Activated CD8-positive, alpha-beta memory T cell treated with anti-CD3 and anti-CD28 coated beads for 36 hours (primary cell): ENCODE measurements at regions not wholly inside any gene's neighbourhood (a gene's known extent, or its start where the extent isn't known, plus 50 kb on each side); places are given as distances from the start of the nearest gene placed in this dataset.
"Not testable (repeated sequence)": the region's sequence is repeated elsewhere in the genome, so short reads cannot be mapped to it uniquely, and the experiment has no call there.

Experiments
- CTCF ChIA-PET: fragments of 350-600 bp; sonication (Branson Sonifier 250); formaldehyde crosslinking; loops from one replicate; lab custom pipeline; 2021; ENCODE audit warnings: antibody characterized with exemption; lab: Charles Lee
- POLR2A ChIA-PET: fragments of 350-600 bp; sonication (Branson Sonifier 250); formaldehyde crosslinking; loops from one replicate; lab custom pipeline; 2021; ENCODE audit warnings: antibody characterized with exemption; lab: Charles Lee

GRCh38 chr11:29224739-29225384 is 792.0 kb downstream of the KCNA4 start:
- POLR2A ChIA-PET, result no interaction called here
- CTCF ChIA-PET, result no interaction called here

GRCh38 chr11:29219531-29219930 is 797.3 kb downstream of the KCNA4 start:
- CTCF ChIA-PET, result not testable (repeated sequence)

GRCh38 chr11:29217901-29218300 is 798.9 kb downstream of the KCNA4 start:
- ChIA-PET CTCF (no interaction called here), POLR2A (no interaction called here)

More at GRCh38 chr11:29219531-29219930, 797.3 kb downstream of the KCNA4 start:
- POLR2A ChIA-PET, result not testable (repeated sequence)

DNA sequence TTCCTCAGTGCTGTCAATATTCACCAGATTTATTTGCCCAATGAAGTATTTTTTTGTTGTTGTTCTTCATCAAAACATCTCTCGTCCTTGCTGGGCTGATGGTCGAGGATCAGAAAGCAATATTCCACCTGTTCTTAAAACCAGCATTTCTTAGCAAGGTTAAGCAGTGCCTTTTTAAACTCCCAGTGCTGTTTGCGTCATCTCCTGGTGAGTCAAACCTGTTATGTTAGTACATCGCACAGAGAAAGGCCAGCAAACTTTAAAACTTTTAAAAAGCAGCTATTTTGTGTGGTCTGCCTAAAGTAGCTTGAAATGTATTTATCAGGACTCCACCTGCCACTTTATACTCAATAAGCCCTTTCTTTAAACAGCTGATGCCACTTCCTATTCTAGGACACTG is 802.0 kb downstream of the KCNA4 start:
- ChIA-PET POLR2A (no interaction called here), CTCF (no interaction called here)

DNA sequence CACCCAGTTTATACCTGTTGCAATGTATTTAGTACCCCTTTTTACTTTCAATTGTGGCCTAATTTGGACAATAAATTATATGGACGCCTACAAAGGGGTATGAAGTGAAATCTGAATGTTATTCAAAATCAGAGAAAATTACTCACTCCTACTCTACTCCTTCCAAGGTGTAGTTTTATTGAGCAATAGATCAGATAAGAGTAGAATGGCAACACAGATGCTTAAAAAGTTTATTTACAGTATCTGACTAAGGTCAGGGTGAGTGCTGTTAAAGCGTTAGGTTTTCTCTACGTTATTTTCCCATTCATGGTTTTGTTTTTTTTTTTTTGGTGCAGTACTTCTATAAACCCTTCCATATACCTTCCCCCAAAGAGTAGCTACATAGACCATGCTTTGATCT is 805.6 kb downstream of the KCNA4 start:
- CTCF ChIA-PET, result no interaction called here

GRCh38 chr11:29210426-29210825 is 806.4 kb downstream of the KCNA4 start:
- ChIA-PET POLR2A (no interaction called here), CTCF (no interaction called here)

More for the DNA sequence above, 805.6 kb downstream of the KCNA4 start:
- POLR2A ChIA-PET, result no interaction called here

DNA sequence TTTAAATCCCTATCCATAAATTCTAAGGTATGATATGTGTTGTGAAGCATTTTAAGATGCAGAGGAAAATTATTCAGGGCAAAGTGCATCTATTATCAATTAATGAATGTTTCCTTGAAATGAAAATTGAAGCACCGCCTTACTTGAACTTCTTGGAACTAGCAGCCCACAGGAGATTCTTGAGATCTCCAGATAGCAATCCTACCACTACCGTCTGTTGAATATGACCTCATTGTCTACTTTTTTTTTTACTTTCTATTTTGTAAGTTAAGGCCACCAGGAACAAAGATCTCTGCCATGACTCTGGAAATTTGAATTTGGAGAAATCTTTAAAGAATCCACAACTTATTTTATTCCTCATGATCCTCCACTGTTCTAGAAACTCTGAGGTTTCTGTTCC is 808.7 kb downstream of the KCNA4 start:
- CTCF ChIA-PET, result no interaction called here
- POLR2A ChIA-PET, result no interaction called here

GRCh38 chr11:29200791-29201562 is 815.9 kb downstream of the KCNA4 start:
- ChIA-PET POLR2A (no interaction called here), CTCF (no interaction called here)

- ChIA-PET POLR2A (no interaction called here), CTCF (no interaction called here)
Measured at GRCh38 chr11:29190313-29190712, 826.5 kb downstream of the KCNA4 start.

GRCh38 chr11:29187215-29187614 is 829.6 kb downstream of the KCNA4 start:
- CTCF ChIA-PET, result no interaction called here
- POLR2A ChIA-PET, result no interaction called here

- POLR2A ChIA-PET, result no interaction called here
- CTCF ChIA-PET, result no interaction called here
Measured at GRCh38 chr11:29184939-29185890, 831.6 kb downstream of the KCNA4 start.

GRCh38 chr11:29183301-29183700 is 833.5 kb downstream of the KCNA4 start:
- ChIA-PET POLR2A (no interaction called here), CTCF (no interaction called here)

DNA sequence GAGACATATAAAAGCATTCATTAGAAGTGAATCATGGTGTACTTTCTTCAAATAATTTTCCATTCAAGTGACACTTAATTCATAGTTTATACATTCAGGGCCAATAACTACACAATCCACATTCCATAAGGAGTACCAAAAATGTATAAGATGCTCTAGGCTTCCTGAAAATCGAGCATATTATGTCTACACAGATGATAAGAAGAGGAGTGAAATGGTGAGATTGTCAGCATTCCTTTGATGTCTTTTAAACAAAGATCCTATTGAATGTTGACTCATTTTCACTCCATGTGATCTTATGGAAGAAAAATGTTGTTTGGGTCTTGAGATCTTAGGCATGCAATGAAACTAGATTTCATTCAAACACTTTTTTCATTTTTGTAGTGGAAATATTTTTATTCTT is 843.2 kb downstream of the KCNA4 start:
- CTCF ChIA-PET, result no interaction called here
- POLR2A ChIA-PET, result no interaction called here

DNA sequence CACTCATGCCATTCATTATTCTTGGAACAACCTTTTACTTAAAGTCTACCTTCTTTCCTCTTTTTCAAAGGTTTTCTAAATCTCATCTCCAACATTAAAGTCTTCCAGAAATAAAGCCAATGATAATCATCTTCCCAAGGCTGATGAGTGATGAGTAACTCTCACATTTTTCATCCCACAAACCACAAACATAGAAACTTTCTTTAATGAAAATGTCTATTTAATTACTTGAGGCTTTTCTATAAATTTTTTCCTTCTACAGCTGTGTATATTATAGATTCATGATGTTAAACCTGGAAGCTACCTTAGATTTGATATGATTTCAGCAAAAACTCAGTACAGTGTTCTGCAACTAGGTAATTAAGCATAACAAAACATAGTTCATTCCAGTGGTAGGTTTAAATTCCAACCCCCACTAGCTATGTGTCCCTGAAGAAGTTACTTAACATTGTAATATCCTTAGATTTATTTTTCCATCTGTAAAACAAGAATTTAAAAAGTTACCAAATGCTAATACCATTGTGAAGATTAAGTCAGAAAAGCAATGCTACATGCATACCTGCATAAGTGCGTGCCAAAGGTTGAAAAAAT is 845.4 kb downstream of the KCNA4 start:
- CTCF ChIA-PET, result no interaction called here
- POLR2A ChIA-PET, result no interaction called here

GRCh38 chr11:29166306-29166705 is 850.5 kb downstream of the KCNA4 start:
- ChIA-PET CTCF (no interaction called here), POLR2A (no interaction called here)

GRCh38 chr11:29163231-29163630 is 853.6 kb downstream of the KCNA4 start:
- ChIA-PET POLR2A (no interaction called here), CTCF (no interaction called here)

DNA sequence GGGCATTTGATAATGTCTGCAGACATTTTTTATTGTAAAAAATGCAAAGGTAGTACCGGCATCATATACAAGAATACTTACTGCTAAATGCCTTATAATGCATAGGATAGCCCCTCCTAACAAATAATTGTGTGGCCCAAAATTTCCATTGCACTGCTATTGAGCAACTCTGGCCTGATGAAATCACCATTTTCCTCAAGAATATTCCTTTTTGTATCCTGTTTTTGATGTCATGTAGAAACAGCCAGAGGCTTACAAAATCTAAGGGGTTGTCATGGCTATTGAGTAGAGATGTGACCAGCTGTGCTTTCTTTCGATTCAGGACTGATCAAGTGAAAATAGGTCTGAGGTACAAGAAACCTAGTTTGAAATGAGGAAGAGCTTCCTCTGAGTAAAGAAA is 854.3 kb downstream of the KCNA4 start:
- CTCF ChIA-PET, result no interaction called here
- POLR2A ChIA-PET, result no interaction called here

DNA sequence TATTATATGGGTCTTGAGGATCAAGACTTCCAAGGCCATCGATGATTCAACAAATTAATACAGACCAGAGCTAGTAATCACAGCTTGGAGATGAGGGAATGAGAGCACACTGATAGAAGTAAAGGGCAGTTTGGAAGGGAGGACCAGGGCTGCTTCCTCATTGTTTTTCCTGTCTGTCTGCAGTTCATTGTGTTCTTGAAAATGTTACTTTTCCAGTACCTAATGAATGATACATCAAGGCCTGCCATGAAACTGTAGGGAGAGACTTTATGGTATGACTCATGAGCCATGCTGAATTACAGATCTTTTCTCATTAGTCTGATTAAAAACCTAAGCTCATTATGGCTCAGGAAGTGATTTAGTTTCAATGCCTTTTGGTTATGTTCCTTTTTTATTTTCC is 855.6 kb downstream of the KCNA4 start:
- CTCF ChIA-PET, result no interaction called here
- POLR2A ChIA-PET, result no interaction called here

DNA sequence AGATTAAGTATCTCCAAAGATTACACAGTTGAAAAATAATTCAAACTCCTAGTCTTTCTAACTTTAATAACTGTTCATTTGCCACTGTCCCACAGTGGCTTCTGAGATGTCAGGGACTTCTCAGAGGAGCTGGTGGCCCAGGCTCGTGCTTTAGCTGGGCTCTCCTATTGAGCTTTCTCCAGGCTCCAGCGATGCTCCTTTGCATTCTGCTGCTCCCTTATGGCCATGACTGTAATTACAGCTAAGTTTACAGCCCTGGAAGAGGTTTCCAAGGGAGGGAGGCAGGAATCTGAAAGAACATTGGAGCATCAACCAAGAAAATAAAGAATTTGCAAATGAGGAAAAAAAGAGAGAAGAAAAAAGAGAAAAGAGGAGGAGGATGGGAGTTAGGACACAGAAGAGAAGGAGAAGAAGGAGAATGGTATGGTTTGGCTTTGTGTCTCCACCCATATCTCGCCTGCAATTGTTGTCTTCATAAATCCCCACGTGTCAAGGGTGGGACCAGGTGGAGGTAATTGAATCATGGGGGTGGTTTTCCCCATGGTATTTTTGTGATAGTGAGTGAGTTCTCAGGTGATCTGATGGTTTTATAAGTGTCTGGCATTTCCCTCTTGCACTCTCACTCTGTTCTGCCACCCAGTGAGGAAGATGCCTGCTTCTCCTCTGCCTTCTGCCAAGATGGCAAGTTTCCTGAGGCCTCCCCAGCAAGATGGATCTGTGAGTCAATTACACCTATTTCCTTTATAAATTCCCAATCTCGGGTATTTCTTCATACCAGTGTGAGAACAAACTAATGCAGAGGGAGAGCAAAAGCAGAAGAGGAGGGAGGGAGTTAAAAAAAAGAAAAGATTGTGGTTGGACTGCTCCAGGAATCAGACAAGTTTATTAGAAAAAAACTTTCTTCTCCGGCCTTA is 857.0 kb downstream of the KCNA4 start:
- ChIA-PET POLR2A (no interaction called here), CTCF (no interaction called here)
